ENCODE measurements at regions not wholly inside any gene's neighbourhood (a gene's known extent, or its start where the extent isn't known, plus 50 kb on each side); places are given as distances from the start of the nearest gene placed in this dataset.

DNA sequence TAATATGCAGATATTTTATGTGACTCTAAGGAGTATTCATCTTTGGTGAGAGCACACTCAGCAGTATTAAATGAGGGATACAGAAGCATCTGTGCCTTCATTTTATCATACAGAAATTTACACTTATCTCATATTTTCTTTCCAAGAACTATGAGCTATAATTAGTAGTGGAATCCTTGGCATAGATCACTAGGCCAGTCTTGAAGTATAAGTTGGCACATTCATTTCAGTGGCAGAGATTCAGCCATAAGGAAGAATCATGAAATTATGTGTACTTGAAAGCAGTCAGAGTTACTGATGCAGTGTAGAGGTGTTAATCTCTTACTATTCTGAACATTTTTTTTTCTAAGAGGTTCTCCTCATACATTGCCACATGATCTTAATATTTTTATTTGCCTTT is 393.6 kb upstream of the GOLIM4 start:
- no peaks in the 10 kb centered on the region for H3K79me2 ChIP-seq (ENCODE audit: insufficient read depth)
- no peak overlapping the region for H3K4me3 ChIP-seq (ENCODE audit: low read depth in 2 of 2, low read length in 1 of 2)
- POLR2A ChIA-PET, result no interaction called here
- no peak overlapping the region for H3K27ac ChIP-seq (ENCODE audit: low read depth in 2 of 2, low read length in 1 of 2)
- H3F3A ChIP-seq (replicated peaks; ENCODE audit: insufficient read depth), result no peaks in the 10 kb centered on the region
- CTCF ChIA-PET, result no interaction called here
- no peaks in the 10 kb centered on the region for H3K9me3 ChIP-seq
- TF ChIP-seq CHD2 (IDR thresholded peaks at IDR 0.05; ENCODE audit: low read length, partially characterized antibody), result no peak
- TF ChIP-seq TEAD4 (IDR thresholded peaks at IDR 0.05; ENCODE audit: borderline replicate concordance, insufficient read depth), result no peak
- TF ChIP-seq NFIC (IDR thresholded peaks at IDR 0.05; ENCODE audit: borderline replicate concordance), result no peak
- TF ChIP-seq GABPA (IDR thresholded peaks at IDR 0.05; ENCODE audit: low read depth), result no peak
- no peak for TF ChIP-seq MXI1 (IDR thresholded peaks at IDR 0.05; ENCODE audit: low read depth, low read length)
- TF ChIP-seq, protein P1, sequence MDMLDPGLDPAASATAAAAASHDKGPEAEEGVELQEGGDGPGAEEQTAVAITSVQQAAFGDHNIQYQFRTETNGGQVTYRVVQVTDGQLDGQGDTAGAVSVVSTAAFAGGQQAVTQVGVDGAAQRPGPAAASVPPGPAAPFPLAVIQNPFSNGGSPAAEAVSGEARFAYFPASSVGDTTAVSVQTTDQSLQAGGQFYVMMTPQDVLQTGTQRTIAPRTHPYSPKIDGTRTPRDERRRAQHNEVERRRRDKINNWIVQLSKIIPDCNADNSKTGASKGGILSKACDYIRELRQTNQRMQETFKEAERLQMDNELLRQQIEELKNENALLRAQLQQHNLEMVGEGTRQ (IDR thresholded peaks at IDR 0.05; ENCODE audit: borderline replicate concordance, low read depth, low read length), result no peak
- no peak for TF ChIP-seq YY1 (IDR thresholded peaks at IDR 0.05; ENCODE audit: low read depth)
- TF ChIP-seq SIN3A (IDR thresholded peaks at IDR 0.05; ENCODE audit: borderline replicate concordance, low read depth, low read length), result no peak
- no peak for TF ChIP-seq FOXM1 (IDR thresholded peaks at IDR 0.05; ENCODE audit: low read depth)
- TF ChIP-seq ELF1 (IDR thresholded peaks at IDR 0.05), result no peak
- TF ChIP-seq, protein P2, sequence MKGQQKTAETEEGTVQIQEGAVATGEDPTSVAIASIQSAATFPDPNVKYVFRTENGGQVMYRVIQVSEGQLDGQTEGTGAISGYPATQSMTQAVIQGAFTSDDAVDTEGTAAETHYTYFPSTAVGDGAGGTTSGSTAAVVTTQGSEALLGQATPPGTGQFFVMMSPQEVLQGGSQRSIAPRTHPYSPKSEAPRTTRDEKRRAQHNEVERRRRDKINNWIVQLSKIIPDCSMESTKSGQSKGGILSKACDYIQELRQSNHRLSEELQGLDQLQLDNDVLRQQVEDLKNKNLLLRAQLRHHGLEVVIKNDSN (IDR thresholded peaks at IDR 0.05; ENCODE audit: borderline replicate concordance, low read depth), result no peak
- TF ChIP-seq POLR2AphosphoS5 (IDR thresholded peaks at IDR 0.05; ENCODE audit: low read depth, low read length), result no peak
- TF ChIP-seq, protein P3, sequence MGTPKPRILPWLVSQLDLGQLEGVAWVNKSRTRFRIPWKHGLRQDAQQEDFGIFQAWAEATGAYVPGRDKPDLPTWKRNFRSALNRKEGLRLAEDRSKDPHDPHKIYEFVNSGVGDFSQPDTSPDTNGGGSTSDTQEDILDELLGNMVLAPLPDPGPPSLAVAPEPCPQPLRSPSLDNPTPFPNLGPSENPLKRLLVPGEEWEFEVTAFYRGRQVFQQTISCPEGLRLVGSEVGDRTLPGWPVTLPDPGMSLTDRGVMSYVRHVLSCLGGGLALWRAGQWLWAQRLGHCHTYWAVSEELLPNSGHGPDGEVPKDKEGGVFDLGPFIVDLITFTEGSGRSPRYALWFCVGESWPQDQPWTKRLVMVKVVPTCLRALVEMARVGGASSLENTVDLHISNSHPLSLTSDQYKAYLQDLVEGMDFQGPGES (IDR thresholded peaks at IDR 0.05; ENCODE audit: low read depth, low read length), result no peak
- no peak for TF ChIP-seq RXRA (IDR thresholded peaks at IDR 0.05; ENCODE audit: borderline replicate concordance, low read depth)
- TF ChIP-seq, protein P4, sequence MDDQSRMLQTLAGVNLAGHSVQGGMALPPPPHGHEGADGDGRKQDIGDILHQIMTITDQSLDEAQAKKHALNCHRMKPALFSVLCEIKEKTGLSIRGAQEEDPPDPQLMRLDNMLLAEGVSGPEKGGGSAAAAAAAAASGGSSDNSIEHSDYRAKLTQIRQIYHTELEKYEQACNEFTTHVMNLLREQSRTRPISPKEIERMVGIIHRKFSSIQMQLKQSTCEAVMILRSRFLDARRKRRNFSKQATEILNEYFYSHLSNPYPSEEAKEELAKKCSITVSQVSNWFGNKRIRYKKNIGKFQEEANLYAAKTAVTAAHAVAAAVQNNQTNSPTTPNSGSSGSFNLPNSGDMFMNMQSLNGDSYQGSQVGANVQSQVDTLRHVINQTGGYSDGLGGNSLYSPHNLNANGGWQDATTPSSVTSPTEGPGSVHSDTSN (IDR thresholded peaks at IDR 0.05), result no peak
- no peak overlapping the region for H2AFZ ChIP-seq (ENCODE audit: low read depth)
- no peaks in the 10 kb centered on the region for H4K20me1 ChIP-seq (ENCODE audit: insufficient read depth)
- H3K9ac ChIP-seq, result no peak overlapping the region
- no peaks in the 10 kb centered on the region for H3K9me2 ChIP-seq
- H3K4me1 ChIP-seq (ENCODE audit: control insufficient read depth in 1 of 2, insufficient read depth in 2 of 2, low read depth in 1 of 2, low read length in 1 of 2), result no peaks in the 10 kb centered on the region
- no peaks in the 10 kb centered on the region for H3K27me3 ChIP-seq (ENCODE audit: insufficient read depth)
- no peaks in the 10 kb centered on the region for H3K36me3 ChIP-seq (replicated peaks in 1 of 2; ENCODE audit: control insufficient read depth in 1 of 2, insufficient read depth in 2 of 2, low read length in 1 of 2)
- no peak for DNase-seq
- no peak overlapping the region for H3K4me2 ChIP-seq

DNA sequence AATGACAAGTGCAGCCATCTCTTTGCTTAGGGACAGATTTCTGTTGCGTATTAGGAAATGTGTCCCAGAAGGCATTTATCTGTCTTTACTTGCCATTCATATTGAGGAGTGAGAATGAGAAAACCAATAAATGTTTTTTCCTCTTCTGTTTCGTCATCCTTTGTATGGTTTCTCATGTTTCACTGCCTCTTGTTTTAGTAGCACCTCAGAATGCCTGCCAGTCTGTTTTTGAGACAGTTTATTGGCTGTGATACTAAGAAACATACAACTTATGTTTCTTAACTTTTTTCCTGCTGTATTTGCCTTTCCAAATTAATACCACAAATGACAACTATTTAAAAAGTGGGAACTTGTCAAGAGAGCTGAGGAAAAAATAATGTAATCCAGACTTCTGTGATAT is 390.2 kb upstream of the GOLIM4 start:
- Histone ChIP-seq H3K27ac (ENCODE audit: low read depth in 2 of 2, low read length in 1 of 2) (no peak overlapping the region), H3K4me2 (no peak overlapping the region), H3K27me3 (ENCODE audit: insufficient read depth) (no peaks in the 10 kb centered on the region), H3F3A (replicated peaks; ENCODE audit: insufficient read depth) (no peaks in the 10 kb centered on the region), H3K4me3 (ENCODE audit: low read depth in 2 of 2, low read length in 1 of 2) (no peak overlapping the region), H3K9ac (no peak overlapping the region), H3K79me2 (ENCODE audit: insufficient read depth) (no peaks in the 10 kb centered on the region), H4K20me1 (ENCODE audit: insufficient read depth) (no peaks in the 10 kb centered on the region), H3K9me3 (no peaks in the 10 kb centered on the region), H2AFZ (ENCODE audit: low read depth) (no peak overlapping the region), H3K4me1 (ENCODE audit: control insufficient read depth in 1 of 2, insufficient read depth in 2 of 2, low read depth in 1 of 2, low read length in 1 of 2) (no peaks in the 10 kb centered on the region), H3K36me3 (replicated peaks in 1 of 2; ENCODE audit: control insufficient read depth in 1 of 2, insufficient read depth in 2 of 2, low read length in 1 of 2) (no peaks in the 10 kb centered on the region), H3K9me2 (no peaks in the 10 kb centered on the region)
- 50% methylated on average over 2 of the region's 2 CpGs for WGBS (ENCODE audit: low lambda C conversion rate)
- TF ChIP-seq, protein P5, sequence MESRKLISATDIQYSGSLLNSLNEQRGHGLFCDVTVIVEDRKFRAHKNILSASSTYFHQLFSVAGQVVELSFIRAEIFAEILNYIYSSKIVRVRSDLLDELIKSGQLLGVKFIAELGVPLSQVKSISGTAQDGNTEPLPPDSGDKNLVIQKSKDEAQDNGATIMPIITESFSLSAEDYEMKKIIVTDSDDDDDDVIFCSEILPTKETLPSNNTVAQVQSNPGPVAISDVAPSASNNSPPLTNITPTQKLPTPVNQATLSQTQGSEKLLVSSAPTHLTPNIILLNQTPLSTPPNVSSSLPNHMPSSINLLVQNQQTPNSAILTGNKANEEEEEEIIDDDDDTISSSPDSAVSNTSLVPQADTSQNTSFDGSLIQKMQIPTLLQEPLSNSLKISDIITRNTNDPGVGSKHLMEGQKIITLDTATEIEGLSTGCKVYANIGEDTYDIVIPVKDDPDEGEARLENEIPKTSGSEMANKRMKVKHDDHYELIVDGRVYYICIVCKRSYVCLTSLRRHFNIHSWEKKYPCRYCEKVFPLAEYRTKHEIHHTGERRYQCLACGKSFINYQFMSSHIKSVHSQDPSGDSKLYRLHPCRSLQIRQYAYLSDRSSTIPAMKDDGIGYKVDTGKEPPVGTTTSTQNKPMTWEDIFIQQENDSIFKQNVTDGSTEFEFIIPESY (IDR thresholded peaks at IDR 0.05; ENCODE audit: borderline replicate concordance, low read depth), result no peak
- no peak for TF ChIP-seq MXI1 (IDR thresholded peaks at IDR 0.05; ENCODE audit: low read depth, low read length)
- TF ChIP-seq RFX5 (IDR thresholded peaks at IDR 0.05; ENCODE audit: low read length), result no peak
- TF ChIP-seq, protein P2 (IDR thresholded peaks at IDR 0.05; ENCODE audit: borderline replicate concordance, low read depth), result no peak
- TF ChIP-seq NRF1 (IDR thresholded peaks at IDR 0.05; ENCODE audit: low read depth, low read length), result no peak
- no peak for TF ChIP-seq TEAD4 (IDR thresholded peaks at IDR 0.05; ENCODE audit: borderline replicate concordance, insufficient read depth)
- no peak for TF ChIP-seq GATA2 (CRISPR knock-in tag; IDR thresholded peaks at IDR 0.05)
- no peak for TF ChIP-seq EZH2phosphoT487 (IDR thresholded peaks at IDR 0.05; ENCODE audit: borderline replicate concordance, low read depth)
- TF ChIP-seq CHD2 (IDR thresholded peaks at IDR 0.05; ENCODE audit: low read length, partially characterized antibody), result no peak
- no peak for TF ChIP-seq YY1 (IDR thresholded peaks at IDR 0.05; ENCODE audit: low read depth)
- TF ChIP-seq SMC3 (IDR thresholded peaks at IDR 0.05; ENCODE audit: low read depth, low read length), result no peak
- ChIA-PET POLR2A (no interaction called here), CTCF (interaction anchor here (1.0 kb wide), 1 partner anchor 274 kb away, joined by 3 read pairs; no protein-coding TSS in a partner anchor)
- no peak for DNase-seq

Data from SK-N-SH (cell line).